PFSK-1 (cell line): ENCODE measurements at regions not wholly inside any gene's neighbourhood (a gene's known extent, or its start where the extent isn't known, plus 50 kb on each side); places are given as distances from the start of the nearest gene placed in this dataset.

Experiments used
- POLR2AphosphoS5 ChIP-seq: IDR thresholded peaks from 2 replicates; pipeline ENCODE4 v1.6.1; 2012; ENCODE audit warnings: low read depth, mild to moderate bottlenecking, control low read depth, low read length, moderate library complexity
- SIN3A ChIP-seq: IDR thresholded peaks from 2 replicates; pipeline ENCODE4 v1.6.1; 2012; ENCODE audit warnings: mild to moderate bottlenecking, low read length, moderate library complexity, borderline replicate concordance; ENCODE audit not compliant: insufficient read depth
- TAF1 ChIP-seq: IDR thresholded peaks from 2 replicates; pipeline ENCODE4 v1.6.1; 2012; ENCODE audit warnings: low read length, control low read depth, borderline replicate concordance; ENCODE audit not compliant: insufficient read depth
- TF ChIP-seq, protein P1 (sequence below), 2 experiments: IDR thresholded peaks; 2 replicates each; pipeline versions ENCODE4 v1.6.1 to v1.8.0; 2011 to 2012; ENCODE audit warnings: low read depth in 2 of 2, low read length in 2 of 2, control low read depth in 1 of 2, inconsistent platforms in 1 of 2, mild to moderate bottlenecking in 1 of 2, moderate library complexity in 1 of 2; ENCODE audit not compliant: insufficient read depth in 1 of 2

DNA sequence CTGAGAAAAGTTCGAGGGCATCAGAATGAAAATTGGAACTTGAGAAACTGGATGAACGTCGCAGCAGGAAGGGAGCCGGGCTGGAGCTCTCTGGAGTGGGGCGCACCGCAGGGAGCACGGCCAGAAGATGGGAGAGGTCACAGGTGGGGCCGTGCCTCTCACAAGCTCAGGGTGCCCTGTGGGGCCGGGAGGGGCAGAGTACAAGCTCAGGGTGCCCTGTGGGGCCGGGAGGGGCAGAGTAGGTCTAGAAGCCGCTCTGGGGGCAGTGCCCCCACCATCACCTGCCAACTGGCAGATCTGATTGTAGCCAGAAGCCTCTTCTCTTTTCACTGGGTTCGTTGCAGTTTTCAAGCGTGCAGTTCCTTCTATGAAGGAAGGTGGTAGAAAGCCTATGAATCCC is 61.1 kb upstream of the SNX9 start:
- no peak for TF ChIP-seq TAF1
- no peak for TF ChIP-seq POLR2AphosphoS5
- TF ChIP-seq, protein P1, sequence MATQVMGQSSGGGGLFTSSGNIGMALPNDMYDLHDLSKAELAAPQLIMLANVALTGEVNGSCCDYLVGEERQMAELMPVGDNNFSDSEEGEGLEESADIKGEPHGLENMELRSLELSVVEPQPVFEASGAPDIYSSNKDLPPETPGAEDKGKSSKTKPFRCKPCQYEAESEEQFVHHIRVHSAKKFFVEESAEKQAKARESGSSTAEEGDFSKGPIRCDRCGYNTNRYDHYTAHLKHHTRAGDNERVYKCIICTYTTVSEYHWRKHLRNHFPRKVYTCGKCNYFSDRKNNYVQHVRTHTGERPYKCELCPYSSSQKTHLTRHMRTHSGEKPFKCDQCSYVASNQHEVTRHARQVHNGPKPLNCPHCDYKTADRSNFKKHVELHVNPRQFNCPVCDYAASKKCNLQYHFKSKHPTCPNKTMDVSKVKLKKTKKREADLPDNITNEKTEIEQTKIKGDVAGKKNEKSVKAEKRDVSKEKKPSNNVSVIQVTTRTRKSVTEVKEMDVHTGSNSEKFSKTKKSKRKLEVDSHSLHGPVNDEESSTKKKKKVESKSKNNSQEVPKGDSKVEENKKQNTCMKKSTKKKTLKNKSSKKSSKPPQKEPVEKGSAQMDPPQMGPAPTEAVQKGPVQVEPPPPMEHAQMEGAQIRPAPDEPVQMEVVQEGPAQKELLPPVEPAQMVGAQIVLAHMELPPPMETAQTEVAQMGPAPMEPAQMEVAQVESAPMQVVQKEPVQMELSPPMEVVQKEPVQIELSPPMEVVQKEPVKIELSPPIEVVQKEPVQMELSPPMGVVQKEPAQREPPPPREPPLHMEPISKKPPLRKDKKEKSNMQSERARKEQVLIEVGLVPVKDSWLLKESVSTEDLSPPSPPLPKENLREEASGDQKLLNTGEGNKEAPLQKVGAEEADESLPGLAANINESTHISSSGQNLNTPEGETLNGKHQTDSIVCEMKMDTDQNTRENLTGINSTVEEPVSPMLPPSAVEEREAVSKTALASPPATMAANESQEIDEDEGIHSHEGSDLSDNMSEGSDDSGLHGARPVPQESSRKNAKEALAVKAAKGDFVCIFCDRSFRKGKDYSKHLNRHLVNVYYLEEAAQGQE (IDR thresholded peaks at IDR 0.05; ENCODE audit: insufficient read depth in 1 of 2, low read depth in 2 of 2, low read length in 2 of 2), result no peak
- no peak for TF ChIP-seq SIN3A
